ENCODE measurements at regions not wholly inside any gene's neighbourhood (a gene's known extent, or its start where the extent isn't known, plus 50 kb on each side); places are given as distances from the start of the nearest gene placed in this dataset.

GRCh38 chr6:100288311-100288710, 176.4 kb downstream of the SIM1 start:
- DNase-seq (ENCODE audit: low read depth), result no peak
- H3K4me3 ChIP-seq (ENCODE audit: low read depth, low read length), result no peak overlapping the region
- TF ChIP-seq CTCF (IDR thresholded peaks at IDR 0.05; ENCODE audit: insufficient read depth, low read depth, low read length), result no peak

GRCh38 chr6:100283285-100283684, 181.4 kb downstream of the SIM1 start:
- peak; percentile 17 for DNase-seq (ENCODE audit: low read depth)
- no peak overlapping the region for H3K4me3 ChIP-seq (ENCODE audit: low read depth, low read length)
- TF ChIP-seq CTCF (IDR thresholded peaks at IDR 0.05; ENCODE audit: insufficient read depth, low read depth, low read length), result no peak

- DNase-seq (ENCODE audit: low read depth), result no peak
- peak overlapping the region; percentile 35 for H3K4me3 ChIP-seq (ENCODE audit: low read depth, low read length)
- no peak for TF ChIP-seq CTCF (IDR thresholded peaks at IDR 0.05; ENCODE audit: insufficient read depth, low read depth, low read length)
Observed at GRCh38 chr6:100281471-100281901, 183.2 kb downstream of the SIM1 start.

- no peak for TF ChIP-seq CTCF (IDR thresholded peaks at IDR 0.05; ENCODE audit: insufficient read depth, low read depth, low read length)
- DNase-seq (ENCODE audit: low read depth), result no peak
- no peak overlapping the region for H3K4me3 ChIP-seq (ENCODE audit: low read depth, low read length)
Observed at GRCh38 chr6:100276311-100277057, 188.2 kb downstream of the SIM1 start.

- no peak for DNase-seq (ENCODE audit: low read depth)
- no peak overlapping the region for H3K4me3 ChIP-seq (ENCODE audit: low read depth, low read length)
- no peak for TF ChIP-seq CTCF (IDR thresholded peaks at IDR 0.05; ENCODE audit: insufficient read depth, low read depth, low read length)
Observed at GRCh38 chr6:100274147-100274546, 190.6 kb downstream of the SIM1 start.

- no peak for DNase-seq (ENCODE audit: low read depth)
- no peak for TF ChIP-seq CTCF (IDR thresholded peaks at IDR 0.05; ENCODE audit: insufficient read depth, low read depth, low read length)
Observed at GRCh38 chr6:100271625-100272024, 193.1 kb downstream of the SIM1 start.

GRCh38 chr6:100271202-100271601, 193.5 kb downstream of the SIM1 start:
- no peak overlapping the region for H3K4me3 ChIP-seq (ENCODE audit: low read depth, low read length)
- no peak for DNase-seq (ENCODE audit: low read depth)
- no peak for TF ChIP-seq CTCF (IDR thresholded peaks at IDR 0.05; ENCODE audit: insufficient read depth, low read depth, low read length)

More at GRCh38 chr6:100271625-100272024, 193.1 kb downstream of the SIM1 start:
- no peak overlapping the region for H3K4me3 ChIP-seq (ENCODE audit: low read depth, low read length)
